ENCODE measurements at regions not wholly inside any gene's neighbourhood (a gene's known extent, or its start where the extent isn't known, plus 50 kb on each side); places are given as distances from the start of the nearest gene placed in this dataset.

GRCh38 chr3:55413236-55413635 lies 73.9 kb downstream of the WNT5A start:
- DNase-seq (ENCODE audit: low read depth) = no peak

- no peak for DNase-seq (ENCODE audit: low read depth)
Measured at GRCh38 chr3:55412545-55412944, 74.6 kb downstream of the WNT5A start.

GRCh38 chr3:55409806-55410205 lies 77.3 kb downstream of the WNT5A start:
- no peak for DNase-seq (ENCODE audit: low read depth)

- DNase-seq (ENCODE audit: low read depth) = no peak
Measured at GRCh38 chr3:55408193-55408826, 78.8 kb downstream of the WNT5A start.

- DNase-seq (ENCODE audit: low read depth) = no peak
Measured at GRCh38 chr3:55407426-55407820, 79.7 kb downstream of the WNT5A start.

GRCh38 chr3:55406696-55407425 lies 80.2 kb downstream of the WNT5A start:
- no peak for DNase-seq (ENCODE audit: low read depth)

- no peak for DNase-seq (ENCODE audit: low read depth)
Measured at GRCh38 chr3:55405436-55405835, 81.7 kb downstream of the WNT5A start.

GRCh38 chr3:55402886-55403609 lies 84.1 kb downstream of the WNT5A start:
- DNase-seq (ENCODE audit: low read depth) = no peak

GRCh38 chr3:55380561-55380960 lies 106.5 kb downstream of the WNT5A start:
- no peak for DNase-seq (ENCODE audit: low read depth)

- no peak for DNase-seq (ENCODE audit: low read depth)
Measured at GRCh38 chr3:55376753-55377347, 110.3 kb downstream of the WNT5A start.

GRCh38 chr3:55373423-55373822 lies 113.7 kb downstream of the WNT5A start:
- DNase-seq (ENCODE audit: low read depth) = no peak

- no peak for DNase-seq (ENCODE audit: low read depth)
Measured at GRCh38 chr3:55370272-55370671, 116.8 kb downstream of the WNT5A start.

- no peak for DNase-seq (ENCODE audit: low read depth)
Measured at GRCh38 chr3:55369141-55369847, 117.8 kb downstream of the WNT5A start.

GRCh38 chr3:55368366-55368765 lies 118.7 kb downstream of the WNT5A start:
- no peak for DNase-seq (ENCODE audit: low read depth)

- DNase-seq (ENCODE audit: low read depth) = no peak
Measured at GRCh38 chr3:55367384-55367783, 119.7 kb downstream of the WNT5A start.

GRCh38 chr3:55364421-55364820 lies 122.7 kb downstream of the WNT5A start:
- DNase-seq (ENCODE audit: low read depth) = no peak

GRCh38 chr3:55362210-55362960 lies 124.7 kb downstream of the WNT5A start:
- DNase-seq (ENCODE audit: low read depth) = peak; percentile 40

- no peak for DNase-seq (ENCODE audit: low read depth)
Measured at GRCh38 chr3:55357796-55358195, 129.3 kb downstream of the WNT5A start.

- DNase-seq (ENCODE audit: low read depth) = no peak
Measured at GRCh38 chr3:55352668-55353067, 134.4 kb downstream of the WNT5A start.

GRCh38 chr3:55349851-55350250 lies 137.3 kb downstream of the WNT5A start:
- DNase-seq (ENCODE audit: low read depth) = no peak

Data from HS-5 (cell line).